Anterior cingulate cortex (tissue), 58 donors: ENCODE measurements at regions not wholly inside any gene's neighbourhood (a gene's known extent, or its start where the extent isn't known, plus 50 kb on each side); places are given as distances from the start of the nearest gene placed in this dataset.
A peak's percentile ranks its signal among the peaks of the same experiment; 100 is the strongest.
"Not testable (repeated sequence)": the region's sequence is repeated elsewhere in the genome, so short reads cannot be mapped to it uniquely, and the experiment has no call there.

Source experiments
- DNase-seq, 58 donors: peaks; one replicate each; lab custom pipeline; 2025; lab: John Stamatoyannopoulos, UW

DNA sequence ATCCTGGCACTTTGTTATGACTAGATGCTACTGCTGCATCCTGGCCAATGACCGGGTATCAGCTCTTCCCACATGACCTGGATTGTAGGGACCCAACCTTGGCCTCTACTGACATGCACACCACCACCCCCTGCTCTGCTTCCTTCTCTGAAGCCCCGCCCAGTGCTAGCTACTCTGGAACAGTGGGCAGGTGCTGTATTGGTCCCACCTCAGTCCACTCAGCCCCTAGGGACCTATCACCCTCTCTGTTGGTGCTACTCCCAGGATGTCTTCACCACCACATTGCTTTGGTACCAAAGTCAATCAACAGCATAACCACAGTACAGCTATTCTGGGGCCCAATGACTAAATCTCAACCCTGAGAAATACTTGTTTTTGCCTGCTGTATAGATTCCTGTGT lies 170.2 kb upstream of the PRICKLE2 start:
- no peak for DNase-seq

DNA sequence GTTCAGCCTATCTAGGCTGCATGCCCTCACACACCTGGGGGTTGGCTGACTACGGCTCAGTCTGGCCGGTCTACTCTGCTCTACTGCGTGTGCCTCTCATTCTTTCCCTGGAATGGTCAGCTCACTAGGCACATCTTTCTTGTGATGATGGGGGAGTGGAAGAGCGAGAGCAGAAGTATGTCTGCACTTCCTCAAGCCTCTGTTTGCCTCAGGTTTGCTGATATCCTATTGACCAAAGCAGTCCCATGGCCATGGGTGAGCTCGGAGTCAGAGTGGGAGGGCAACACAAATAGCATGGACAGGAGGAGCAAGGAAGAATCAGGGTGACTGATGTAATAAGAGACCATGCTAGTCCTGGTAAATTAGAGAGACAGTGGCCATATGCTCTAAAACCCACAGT lies 167.9 kb upstream of the PRICKLE2 start:
- DNase-seq: no peak

DNA sequence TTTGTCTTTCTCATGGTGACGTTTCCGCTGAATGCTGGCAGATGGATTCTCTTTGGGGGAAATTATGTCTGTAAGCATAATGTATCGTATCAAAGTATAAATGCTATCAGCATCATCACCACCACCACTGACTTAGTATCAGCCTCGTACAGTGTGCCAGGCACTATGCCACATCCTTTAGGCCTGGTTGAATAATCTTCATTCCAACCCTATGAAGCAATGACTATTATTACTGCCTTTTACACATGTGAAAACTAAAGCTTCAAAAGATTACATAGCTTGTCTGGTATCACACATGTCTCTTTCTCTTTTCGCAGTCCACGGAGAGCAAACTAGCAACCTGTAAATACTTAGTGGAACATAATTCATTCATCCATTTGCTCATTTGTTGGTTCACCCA lies 166.7 kb upstream of the PRICKLE2 start:
- no peak for DNase-seq

DNA sequence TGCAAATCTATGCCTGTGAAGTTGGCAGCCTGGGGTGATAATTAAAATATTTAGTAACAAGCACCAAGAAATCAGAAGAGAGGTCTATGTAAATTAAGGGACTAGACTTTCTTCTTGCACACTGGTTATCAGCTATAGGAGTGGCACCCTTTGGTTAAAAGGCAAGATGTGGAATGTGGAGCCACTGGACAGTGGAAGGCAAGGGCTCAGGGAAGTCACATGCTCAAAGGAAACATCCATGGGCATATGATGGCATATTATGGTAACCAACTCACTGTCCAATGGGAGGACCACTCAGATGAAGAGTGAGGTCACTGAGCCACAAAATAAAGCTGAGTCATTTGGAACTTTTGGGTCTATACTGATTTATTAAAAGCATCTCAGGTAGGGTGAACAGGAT lies 165.6 kb upstream of the PRICKLE2 start:
- DNase-seq: no peak

DNA sequence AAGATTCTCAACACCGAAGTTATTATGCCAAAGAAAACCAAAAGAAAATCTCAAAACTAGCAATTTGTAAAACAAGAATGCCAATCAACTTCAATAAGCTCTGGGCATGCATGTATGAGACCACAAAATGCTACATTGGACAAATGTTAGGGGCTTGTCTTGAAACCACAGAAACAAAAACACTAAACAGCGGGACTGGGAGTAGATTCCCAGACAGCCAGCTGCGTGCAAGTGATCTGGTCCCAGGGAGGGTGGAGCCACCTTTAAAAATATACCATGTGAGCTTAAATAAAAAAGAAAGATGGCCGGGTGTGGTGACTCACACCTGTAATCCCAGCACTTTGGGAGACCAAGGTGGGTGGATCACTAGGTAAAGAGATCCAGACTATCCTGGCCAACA lies 163.6 kb upstream of the PRICKLE2 start:
- no peak for DNase-seq

DNA sequence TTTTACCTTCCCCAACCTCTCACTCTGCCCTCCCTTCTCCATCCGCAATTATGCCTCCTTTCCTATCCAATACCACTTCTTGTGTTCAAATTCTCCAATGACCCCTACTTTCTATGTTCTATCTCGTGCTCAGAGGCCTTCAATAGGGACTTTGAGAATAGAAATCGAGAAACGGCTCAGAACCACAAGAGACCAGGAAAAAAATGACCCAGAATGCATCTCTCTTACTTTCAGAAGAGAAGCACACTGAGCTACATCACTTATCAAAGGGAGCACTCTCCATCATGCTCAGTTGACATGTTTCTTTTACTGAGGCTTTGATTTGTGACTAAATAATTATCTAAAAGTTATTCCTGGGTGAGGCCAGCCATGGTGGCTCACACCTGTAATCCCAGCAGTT lies 162.4 kb upstream of the PRICKLE2 start:
- DNase-seq: no peak

DNA sequence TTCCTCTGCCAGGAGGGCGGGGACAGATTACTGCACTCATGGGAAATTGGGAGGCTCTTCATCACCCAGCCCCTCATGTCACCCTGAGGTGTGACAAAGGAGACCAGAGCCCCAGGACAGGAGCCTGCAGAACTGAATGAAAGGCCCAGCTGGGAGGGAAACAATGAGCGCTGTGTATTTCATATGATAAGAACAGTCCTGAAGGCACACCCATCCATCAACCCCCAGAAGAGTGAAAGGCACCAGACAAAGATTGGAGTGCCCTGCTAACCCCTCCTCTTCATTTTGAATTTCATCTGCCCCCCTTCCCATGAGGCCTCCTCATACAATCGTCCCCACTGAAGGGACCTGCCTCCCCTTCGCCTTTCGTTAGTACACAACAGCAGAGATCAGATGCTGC lies 160.0 kb upstream of the PRICKLE2 start:
- DNase-seq: no peak

DNA sequence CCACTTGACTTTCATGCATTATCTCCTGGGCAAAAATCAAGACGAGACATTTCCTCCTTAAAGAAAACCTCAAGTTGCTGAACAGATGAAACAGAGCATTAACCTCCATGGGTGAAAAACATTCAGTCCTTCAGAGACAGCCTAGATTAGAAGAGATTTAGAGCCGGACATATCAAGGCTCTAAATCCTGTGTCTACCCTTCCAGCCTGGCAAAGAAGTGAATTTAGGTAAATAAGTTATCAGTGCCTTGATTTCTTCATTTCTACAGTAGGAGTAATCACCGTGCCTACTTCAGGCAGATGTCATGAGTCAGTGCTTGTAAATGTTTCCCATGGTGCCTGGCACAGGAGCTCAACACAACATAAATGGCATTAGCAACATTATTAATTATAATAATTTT lies 159.3 kb upstream of the PRICKLE2 start:
- no peak for DNase-seq

DNA sequence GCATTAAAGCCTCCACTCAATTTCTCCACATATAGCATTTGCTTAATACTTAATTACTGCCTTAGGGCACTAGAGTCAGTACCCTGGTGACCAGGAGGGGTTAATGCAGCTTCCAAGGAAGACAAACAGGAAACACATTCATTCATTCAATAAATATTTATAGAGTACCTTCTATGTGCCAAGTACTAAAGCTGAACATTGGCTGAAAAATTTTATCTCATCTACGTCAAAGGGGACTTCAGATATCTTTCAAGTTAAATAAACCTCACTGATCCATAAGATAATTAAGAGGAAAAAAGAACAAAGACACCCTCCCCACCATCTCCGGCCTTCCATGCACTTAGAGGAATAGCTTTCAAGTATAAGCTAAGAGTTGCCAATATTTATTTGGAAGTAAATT lies 156.9 kb upstream of the PRICKLE2 start:
- DNase-seq: no peak

DNA sequence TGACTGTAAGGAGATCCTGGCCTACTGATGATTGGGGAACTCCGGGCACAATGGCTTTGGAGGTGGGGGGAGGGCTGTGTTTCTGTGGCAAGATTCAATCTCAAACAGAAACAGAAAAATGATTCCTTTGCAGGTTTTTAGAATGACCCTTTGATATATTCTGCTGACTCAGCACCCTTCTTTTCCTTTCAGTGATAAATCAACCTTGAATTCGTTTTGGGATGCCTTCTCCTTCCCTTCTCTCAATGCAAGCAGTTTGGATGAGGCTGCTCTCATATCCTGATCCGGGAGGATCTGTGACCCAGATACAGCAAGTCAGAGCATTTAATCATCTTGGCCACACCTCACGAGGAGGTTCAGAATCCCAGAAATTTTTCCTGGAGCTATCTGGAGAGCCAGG lies 156.1 kb upstream of the PRICKLE2 start:
- no peak for DNase-seq

DNA sequence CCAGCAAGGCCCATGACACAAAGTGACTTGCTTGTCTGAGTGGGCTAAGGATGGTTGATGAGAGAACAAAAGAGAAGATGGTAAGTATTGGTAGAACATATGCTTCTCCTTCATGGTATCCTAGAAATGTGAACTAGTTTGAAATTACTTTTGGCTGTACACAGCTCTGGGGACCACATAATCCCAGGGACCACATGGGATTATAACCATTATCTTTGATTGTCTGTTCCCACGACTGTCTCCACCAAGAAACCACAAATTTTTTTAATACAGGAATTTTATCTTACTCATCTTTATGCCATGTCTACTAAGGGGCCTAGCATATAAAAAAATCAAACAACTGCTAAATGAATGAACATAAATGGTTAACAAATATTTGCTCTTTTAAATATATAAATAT lies 155.3 kb upstream of the PRICKLE2 start:
- no peak for DNase-seq

DNA sequence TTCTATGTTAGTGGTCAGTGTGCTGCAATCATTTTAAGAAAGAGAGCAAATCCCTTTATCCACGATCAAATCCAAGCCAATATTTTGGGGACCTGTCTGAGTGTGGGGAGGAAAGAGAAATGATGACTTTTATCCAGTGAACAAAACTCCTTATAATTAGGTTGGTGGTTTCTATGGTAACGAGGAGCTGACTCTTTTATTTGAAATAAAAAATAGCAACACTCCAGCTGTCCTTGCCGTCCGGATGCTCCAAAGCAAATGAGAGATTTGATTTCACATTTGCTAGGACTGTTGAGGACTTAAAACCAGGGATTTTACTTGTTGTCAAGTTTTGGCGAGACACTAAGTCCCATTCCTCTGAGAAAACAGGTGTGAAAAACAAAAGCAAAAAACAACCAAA lies 154.0 kb upstream of the PRICKLE2 start:
- DNase-seq: peak in 4 of 58 donors; percentile 16 to 41 (median 24)

DNA sequence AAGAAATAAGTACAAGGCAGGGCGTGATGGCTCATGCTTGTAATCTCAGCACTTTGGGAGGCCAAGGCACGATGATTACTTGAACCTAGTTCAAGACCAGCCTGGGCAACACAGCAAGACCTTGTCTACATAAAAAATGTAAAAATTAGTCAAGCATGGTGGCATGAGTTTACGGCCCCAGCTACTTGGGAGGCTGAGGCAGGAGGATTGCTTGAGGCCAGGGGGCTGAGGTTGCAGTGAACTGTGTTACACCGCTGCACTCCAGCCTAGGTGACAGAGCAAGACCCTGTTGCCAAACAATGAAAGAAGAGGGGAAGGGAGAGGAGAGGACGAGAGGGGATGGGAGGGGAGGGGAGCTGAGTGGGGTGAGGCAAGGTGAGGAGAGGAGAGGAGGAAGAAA lies 152.7 kb upstream of the PRICKLE2 start:
- no peak for DNase-seq

DNA sequence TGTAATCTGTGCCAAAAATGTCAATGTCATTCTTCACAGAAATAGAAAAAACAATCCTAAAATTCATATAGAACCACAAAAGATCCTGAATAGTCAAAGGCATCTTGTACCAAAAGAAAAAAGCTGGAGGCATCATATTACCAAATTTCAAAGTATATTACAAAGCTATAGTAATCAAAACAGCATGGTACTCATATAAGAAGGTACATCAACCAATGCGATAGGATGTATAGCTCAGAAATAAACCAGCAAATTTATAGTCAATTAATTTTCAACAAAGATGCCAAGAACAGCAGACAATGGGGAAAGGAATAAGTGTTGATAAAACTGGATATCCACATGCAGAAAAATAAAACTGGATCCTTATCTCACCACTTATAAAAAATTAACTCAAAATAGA lies 150.5 kb upstream of the PRICKLE2 start:
- no peak for DNase-seq

DNA sequence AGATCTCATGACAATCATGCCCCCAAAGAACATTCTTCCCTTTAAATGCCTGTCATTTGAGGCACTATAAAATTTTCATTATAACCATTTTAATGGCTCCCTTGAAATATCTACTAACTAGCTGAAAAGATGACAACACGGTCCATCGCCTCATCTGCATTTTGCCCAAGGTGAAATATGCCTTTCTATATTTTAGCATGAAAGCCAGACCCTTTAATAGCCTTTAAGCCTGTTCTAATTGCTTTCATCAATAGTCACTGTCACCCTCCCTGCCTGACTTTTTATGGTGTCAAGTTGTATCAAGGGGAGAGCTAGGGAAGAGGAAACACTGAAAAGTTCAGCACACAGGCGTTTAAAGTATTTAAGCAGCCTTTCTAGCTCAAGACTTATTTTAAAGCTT lies 144.1 kb upstream of the PRICKLE2 start:
- no peak for DNase-seq

DNA sequence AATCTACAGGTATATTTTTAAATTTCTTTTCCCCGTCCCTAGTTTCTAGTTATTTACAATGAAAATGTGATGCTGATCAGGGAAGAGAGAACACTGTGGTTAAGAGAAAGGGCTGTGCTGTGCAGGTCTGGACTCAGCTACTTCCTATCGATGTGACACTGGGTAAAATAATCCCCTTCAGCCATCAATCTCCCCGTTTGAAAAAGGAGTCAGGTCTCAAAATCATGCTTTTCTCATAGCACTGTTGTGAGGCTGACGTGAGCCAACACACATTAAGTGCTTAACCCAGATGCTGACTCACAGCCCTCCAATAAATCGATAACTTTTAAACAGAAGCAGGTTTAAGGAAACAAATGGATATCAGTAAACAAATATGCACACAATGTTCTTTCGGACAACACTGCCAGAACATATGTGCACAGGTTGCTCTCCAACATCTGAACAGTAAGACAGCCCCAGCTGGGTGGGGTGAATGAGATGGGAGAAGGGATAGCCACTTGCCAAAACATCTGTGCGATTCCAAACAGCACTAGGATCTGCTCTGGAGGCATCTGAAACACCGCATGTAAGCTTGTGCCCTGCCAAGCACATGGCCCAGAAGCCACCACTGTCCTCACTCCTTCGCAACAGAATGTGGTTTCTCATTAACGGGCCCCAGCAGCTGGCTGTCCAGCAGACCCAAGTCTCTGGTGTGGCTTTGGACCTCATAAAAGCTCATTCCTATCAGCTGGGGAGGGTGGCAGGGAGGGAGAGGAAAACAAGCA lies 143.2 kb upstream of the PRICKLE2 start:
- DNase-seq: no peak

DNA sequence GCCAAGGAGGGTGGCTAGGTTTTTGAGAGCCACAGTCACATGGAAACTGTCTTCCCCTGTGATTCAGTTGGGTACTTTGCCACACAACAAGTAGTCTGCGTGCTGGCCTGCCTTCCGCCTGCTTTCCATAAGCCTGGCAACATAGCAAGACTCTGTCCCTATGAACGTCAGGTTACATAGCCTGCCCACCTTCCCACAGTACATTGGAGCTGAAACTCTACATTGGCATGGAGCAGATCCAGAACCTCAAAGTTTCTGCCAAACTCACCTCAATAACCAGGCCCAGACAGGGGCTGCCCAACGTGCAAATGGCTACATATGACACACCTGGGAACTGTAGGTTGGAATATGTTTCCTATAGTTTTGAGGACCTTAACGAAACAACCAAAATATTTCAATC lies 140.6 kb upstream of the PRICKLE2 start:
- no peak for DNase-seq

DNA sequence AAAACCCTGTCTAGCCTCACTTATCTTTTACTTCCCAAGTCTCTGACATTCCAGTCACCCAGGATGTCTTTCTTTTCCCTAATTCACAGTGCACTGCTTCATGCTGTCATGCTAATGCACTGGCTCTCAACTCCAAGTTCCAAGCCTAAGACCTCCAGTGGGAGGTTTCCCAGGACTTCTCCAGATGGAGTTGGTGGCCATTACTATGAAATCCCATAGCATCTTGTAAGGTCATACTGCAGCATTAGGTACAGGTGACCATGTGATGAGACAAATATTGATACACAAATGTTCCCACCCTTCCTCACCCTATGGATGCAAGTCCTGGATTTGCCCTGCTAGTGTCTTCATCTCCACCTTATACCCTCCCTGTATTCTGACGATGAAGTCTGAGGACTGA lies 138.6 kb upstream of the PRICKLE2 start:
- DNase-seq: no peak

DNA sequence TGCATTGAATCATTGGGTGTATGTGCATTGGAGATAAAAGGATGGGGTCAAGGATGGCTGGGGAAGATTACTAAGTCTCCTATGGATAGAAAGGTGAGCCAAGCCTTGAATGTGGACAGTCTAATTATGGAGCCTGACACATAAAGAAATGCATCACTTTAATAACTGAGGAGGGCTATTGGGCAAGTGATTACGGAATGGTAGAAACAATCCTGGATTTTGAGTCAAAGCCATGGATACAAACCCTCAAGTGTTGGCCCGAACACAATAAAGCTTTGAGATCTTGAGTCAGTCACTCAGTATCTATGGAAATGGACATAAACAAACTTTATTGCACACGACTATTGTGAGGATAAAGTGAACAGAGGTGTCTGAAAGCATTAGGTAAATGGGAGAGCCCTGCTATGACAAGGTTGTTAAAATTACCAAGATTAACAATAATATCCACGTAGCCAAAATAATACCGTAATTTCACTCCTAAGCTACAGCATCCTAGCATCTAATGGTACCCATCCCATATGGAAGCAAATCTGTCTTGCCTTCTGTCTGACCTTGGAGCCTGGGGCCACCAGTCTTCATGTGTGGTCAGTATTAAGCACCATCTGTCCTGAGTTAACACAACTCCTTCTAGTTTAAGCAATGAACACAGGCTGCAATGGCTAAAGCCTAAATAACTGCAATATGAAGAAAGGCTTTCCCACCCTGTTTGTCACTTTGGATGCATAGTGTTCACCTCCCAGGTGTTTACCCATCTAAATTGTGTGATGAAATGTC lies 136.9 kb upstream of the PRICKLE2 start:
- DNase-seq: no peak

DNA sequence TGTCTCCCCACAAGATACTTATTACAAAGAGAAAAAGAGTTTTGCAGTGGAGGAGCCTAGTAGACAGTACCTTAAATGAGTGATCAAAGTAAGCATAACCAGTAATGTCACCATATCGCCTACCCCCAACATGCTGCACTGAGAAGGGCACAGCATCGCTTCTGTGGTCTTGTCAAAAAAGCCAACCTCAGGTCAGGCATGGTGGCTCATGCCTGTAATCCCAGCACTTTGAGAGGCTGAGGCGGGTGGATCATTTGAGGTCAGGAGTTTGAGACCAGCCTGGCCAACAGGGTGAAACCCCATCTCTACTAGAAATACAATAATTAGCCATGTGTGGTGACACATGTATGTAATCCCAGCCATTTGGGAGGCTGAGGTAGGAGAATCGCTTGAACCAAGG lies 135.8 kb upstream of the PRICKLE2 start:
- DNase-seq: not testable (repeated sequence)

DNA sequence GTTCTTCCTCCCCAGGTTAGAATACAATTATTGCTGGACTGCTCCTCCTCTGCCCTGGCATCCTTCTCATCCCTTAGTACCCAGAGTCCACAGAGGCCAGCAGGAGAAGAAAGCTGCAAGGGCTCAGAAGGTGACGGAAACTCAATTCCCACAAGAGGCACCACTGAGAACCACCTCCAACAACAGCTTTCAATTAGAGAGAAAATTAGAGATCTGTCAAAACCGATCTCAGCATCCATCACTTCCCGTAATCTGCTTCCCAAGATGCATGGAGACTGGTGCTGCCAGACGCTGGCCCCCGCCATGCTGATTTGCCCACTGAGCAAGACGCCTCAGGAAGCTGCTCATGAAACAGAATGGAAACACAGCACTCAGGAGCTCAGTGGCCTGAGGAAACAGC lies 135.0 kb upstream of the PRICKLE2 start:
- no peak for DNase-seq

DNA sequence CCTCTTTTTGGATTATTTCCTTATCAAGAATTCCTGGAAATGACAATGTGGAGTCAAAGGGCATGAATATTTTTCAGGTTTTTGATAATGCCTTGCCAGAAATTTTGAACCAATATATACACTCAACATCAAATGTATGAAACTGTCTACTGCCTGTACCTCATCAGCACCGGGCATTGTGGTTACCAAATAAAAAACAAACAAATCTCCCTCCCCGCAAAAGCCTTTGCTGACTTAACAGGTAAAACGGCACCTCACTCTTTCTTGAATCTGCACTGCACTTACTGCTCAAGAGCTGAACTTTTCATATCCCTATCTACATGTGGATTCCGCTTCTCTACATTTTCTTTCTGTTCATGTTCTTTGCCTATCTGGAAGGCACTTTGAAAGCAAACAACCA lies 134.5 kb upstream of the PRICKLE2 start:
- DNase-seq: no peak
